ENCODE measurements at regions not wholly inside any gene's neighbourhood (a gene's known extent, or its start where the extent isn't known, plus 50 kb on each side); places are given as distances from the start of the nearest gene placed in this dataset.

DNA sequence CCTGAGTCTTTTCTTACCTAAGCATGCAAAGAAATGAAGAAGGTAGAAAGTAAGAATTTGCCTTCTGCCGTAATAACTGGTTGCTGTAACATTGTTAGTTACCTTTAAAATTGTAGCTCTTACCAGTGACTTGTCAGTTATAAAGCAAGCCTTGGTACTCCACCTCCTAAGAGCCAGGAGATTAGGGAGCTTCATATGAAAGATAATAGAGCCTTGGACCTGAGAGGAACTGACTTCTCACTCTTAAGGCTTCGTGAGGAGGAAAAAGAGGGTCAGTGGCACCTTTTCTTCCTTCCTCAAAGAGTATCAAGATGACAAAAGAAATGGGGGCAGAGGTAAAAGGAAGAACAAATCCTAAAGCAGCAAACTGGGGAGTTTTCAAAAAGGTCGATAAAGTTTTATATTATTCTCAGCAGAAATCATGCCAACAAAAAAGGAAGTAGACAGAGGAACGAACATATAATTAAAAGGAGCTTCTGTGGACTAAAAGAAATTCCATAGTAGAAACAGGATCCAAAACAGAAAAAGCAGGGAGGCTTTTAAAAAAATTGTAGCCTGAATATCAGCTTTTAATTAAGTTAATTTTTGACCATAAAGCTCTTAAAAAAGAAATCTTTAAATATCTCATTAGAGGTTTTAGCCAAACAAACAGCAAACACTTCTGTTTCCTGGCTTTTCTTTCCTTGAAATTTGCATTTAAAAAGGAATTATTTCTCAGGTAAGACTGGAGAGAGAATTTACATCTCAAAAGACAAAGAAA lies 847.1 kb upstream of the ALCAM start:
- no peaks in the 10 kb centered on the region for H3K9me3 ChIP-seq (ENCODE audit: control insufficient read depth in 2 of 2, low read length in 2 of 2)
- H3K9ac ChIP-seq (ENCODE audit: low read length in 2 of 2) = no peak overlapping the region
- no peak overlapping the region for H3K4me3 ChIP-seq (ENCODE audit: low read length in 2 of 2)
- H3K27ac ChIP-seq (ENCODE audit: low read length) = no peak overlapping the region
- H3K36me3 ChIP-seq (ENCODE audit: control insufficient read depth in 2 of 2, insufficient read depth in 2 of 2, low read length in 2 of 2) = no peaks in the 10 kb centered on the region
- no peaks in the 10 kb centered on the region for H3K27me3 ChIP-seq (ENCODE audit: control insufficient read depth in 1 of 2, insufficient read depth in 2 of 2, low read length in 2 of 2)
- no peaks in the 10 kb centered on the region for H3K4me1 ChIP-seq (ENCODE audit: control insufficient read depth, insufficient read depth, low read length)

DNA sequence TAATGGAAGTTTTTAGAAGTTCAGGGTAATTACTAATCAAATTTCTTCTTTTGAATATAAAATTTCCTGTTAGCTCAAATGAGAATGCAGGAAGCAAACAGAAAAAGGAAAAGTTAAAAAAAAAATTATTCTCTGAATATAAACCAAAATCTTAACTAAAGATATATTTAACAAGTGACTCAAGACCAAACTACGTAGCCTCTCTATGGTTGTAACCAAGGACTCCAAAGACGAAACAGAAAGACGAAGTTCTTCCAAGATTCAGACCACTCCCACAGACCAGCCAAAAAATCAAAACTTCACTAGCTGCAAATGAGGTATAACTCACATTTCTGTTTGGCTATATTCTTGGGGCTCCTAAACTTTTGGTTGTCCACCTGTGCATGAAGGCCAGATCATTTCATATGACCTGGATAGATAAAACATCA lies 846.5 kb upstream of the ALCAM start:
- H3K9ac ChIP-seq (ENCODE audit: low read length in 2 of 2) = no peak overlapping the region
- H3K4me3 ChIP-seq (ENCODE audit: low read length in 2 of 2) = no peak overlapping the region
- H3K9me3 ChIP-seq (ENCODE audit: control insufficient read depth in 2 of 2, low read length in 2 of 2) = no peaks in the 10 kb centered on the region
- no peaks in the 10 kb centered on the region for H3K36me3 ChIP-seq (ENCODE audit: control insufficient read depth in 2 of 2, insufficient read depth in 2 of 2, low read length in 2 of 2)
- H3K27ac ChIP-seq (ENCODE audit: low read length) = no peak overlapping the region
- H3K27me3 ChIP-seq (ENCODE audit: control insufficient read depth in 1 of 2, insufficient read depth in 2 of 2, low read length in 2 of 2) = no peaks in the 10 kb centered on the region
- H3K4me1 ChIP-seq (ENCODE audit: control insufficient read depth, insufficient read depth, low read length) = no peaks in the 10 kb centered on the region

DNA sequence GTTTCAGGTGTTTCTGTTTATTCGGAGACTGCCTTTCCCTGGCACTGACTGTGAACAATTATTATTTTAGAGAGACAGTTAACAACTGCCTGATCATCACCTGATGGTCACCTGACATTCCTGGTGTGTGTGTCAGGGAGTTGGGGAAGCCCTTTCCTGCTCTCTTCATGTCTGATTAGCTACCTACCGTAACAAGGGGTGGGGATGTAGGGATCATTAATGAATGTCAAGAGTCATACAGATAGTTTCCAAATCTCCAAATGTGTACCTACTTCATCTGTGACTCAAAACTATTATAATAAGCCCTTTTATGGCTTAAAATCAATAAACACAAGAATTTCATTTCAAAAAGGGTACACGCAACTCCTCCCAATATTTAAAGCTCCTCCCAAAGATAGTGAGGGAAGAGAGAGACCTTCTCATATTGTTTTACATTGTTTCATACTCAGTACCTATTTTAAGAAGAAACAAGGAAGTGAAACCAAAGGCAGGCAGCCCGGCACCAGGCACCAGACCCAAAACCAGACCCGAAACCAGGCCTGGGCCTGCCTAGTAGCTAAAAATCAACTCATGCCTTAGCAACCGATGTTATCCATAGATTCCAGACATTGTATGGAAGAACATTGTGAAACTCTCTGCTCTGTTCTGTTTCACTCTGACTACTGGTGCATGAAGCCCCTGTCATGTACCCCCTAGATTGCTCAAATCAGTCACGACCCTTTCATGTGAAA lies 844.9 kb upstream of the ALCAM start:
- Histone ChIP-seq H3K4me1 (ENCODE audit: control insufficient read depth, insufficient read depth, low read length) (no peaks in the 10 kb centered on the region), H3K27me3 (ENCODE audit: control insufficient read depth in 1 of 2, insufficient read depth in 2 of 2, low read length in 2 of 2) (no peaks in the 10 kb centered on the region), H3K9me3 (ENCODE audit: control insufficient read depth in 2 of 2, low read length in 2 of 2) (no peaks in the 10 kb centered on the region), H3K36me3 (ENCODE audit: control insufficient read depth in 2 of 2, insufficient read depth in 2 of 2, low read length in 2 of 2) (no peaks in the 10 kb centered on the region), H3K9ac (ENCODE audit: low read length in 2 of 2) (no peak overlapping the region), H3K27ac (ENCODE audit: low read length) (no peak overlapping the region), H3K4me3 (ENCODE audit: low read length in 2 of 2) (no peak overlapping the region)

DNA sequence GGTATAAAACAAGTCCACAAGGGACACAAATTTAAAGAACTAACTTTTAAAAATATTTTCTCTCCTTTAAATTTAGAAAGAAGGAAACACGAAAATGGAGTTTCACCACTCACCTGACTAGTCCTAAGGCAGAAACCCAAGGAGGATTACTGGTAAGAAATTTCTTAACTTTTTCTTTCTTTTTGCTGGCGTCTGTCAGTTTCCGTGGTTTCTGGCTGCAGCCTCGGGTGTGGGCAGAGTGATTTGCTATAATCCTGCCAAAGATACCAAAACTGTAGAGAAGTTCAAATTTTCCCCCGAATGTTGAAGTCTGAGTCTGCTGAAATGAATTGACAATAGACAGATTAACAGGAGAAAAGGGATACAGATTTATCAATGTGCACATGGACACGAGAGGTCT lies 843.6 kb upstream of the ALCAM start:
- Histone ChIP-seq H3K9me3 (ENCODE audit: control insufficient read depth in 2 of 2, low read length in 2 of 2) (no peaks in the 10 kb centered on the region), H3K27ac (ENCODE audit: low read length) (no peak overlapping the region)

GRCh38 chr3:104526901-104527401 lies 839.8 kb upstream of the ALCAM start:
- no peaks in the 10 kb centered on the region for H3K9me3 ChIP-seq (ENCODE audit: control insufficient read depth in 2 of 2, low read length in 2 of 2)
- no peaks in the 10 kb centered on the region for H3K27me3 ChIP-seq (ENCODE audit: control insufficient read depth in 1 of 2, insufficient read depth in 2 of 2, low read length in 2 of 2)
- H3K4me1 ChIP-seq (ENCODE audit: control insufficient read depth, insufficient read depth, low read length) = no peaks in the 10 kb centered on the region
- H3K36me3 ChIP-seq (ENCODE audit: control insufficient read depth in 2 of 2, insufficient read depth in 2 of 2, low read length in 2 of 2) = no peaks in the 10 kb centered on the region
- no peak overlapping the region for H3K4me3 ChIP-seq (ENCODE audit: low read length in 2 of 2)
- no peak overlapping the region for H3K27ac ChIP-seq (ENCODE audit: low read length)
- no peak overlapping the region for H3K9ac ChIP-seq (ENCODE audit: low read length in 2 of 2)

More for the DNA sequence above, 843.6 kb upstream of the ALCAM start:
- Histone ChIP-seq H3K4me1 (ENCODE audit: control insufficient read depth, insufficient read depth, low read length) (no peaks in the 10 kb centered on the region), H3K27me3 (ENCODE audit: control insufficient read depth in 1 of 2, insufficient read depth in 2 of 2, low read length in 2 of 2) (no peaks in the 10 kb centered on the region), H3K4me3 (ENCODE audit: low read length in 2 of 2) (no peak overlapping the region), H3K9ac (ENCODE audit: low read length in 2 of 2) (no peak overlapping the region), H3K36me3 (ENCODE audit: control insufficient read depth in 2 of 2, insufficient read depth in 2 of 2, low read length in 2 of 2) (no peaks in the 10 kb centered on the region)

GRCh38 chr3:104530934-104531333 lies 835.8 kb upstream of the ALCAM start:
- Histone ChIP-seq H3K36me3 (ENCODE audit: control insufficient read depth in 2 of 2, insufficient read depth in 2 of 2, low read length in 2 of 2) (no peaks in the 10 kb centered on the region), H3K9ac (ENCODE audit: low read length in 2 of 2) (no peak overlapping the region), H3K4me1 (ENCODE audit: control insufficient read depth, insufficient read depth, low read length) (no peaks in the 10 kb centered on the region), H3K27ac (ENCODE audit: low read length) (no peak overlapping the region), H3K4me3 (ENCODE audit: low read length in 2 of 2) (no peak overlapping the region), H3K9me3 (ENCODE audit: control insufficient read depth in 2 of 2, low read length in 2 of 2) (no peaks in the 10 kb centered on the region), H3K27me3 (ENCODE audit: control insufficient read depth in 1 of 2, insufficient read depth in 2 of 2, low read length in 2 of 2) (no peaks in the 10 kb centered on the region)

- no peaks in the 10 kb centered on the region for H3K27me3 ChIP-seq (ENCODE audit: control insufficient read depth in 1 of 2, insufficient read depth in 2 of 2, low read length in 2 of 2)
- no peaks in the 10 kb centered on the region for H3K36me3 ChIP-seq (ENCODE audit: control insufficient read depth in 2 of 2, insufficient read depth in 2 of 2, low read length in 2 of 2)
Observed at GRCh38 chr3:104536715-104537114, 830.0 kb upstream of the ALCAM start.

GRCh38 chr3:104537323-104537722 lies 829.4 kb upstream of the ALCAM start:
- H3K27ac ChIP-seq (ENCODE audit: low read length) = no peak overlapping the region
- H3K36me3 ChIP-seq (ENCODE audit: control insufficient read depth in 2 of 2, insufficient read depth in 2 of 2, low read length in 2 of 2) = no peaks in the 10 kb centered on the region
- no peaks in the 10 kb centered on the region for H3K27me3 ChIP-seq (ENCODE audit: control insufficient read depth in 1 of 2, insufficient read depth in 2 of 2, low read length in 2 of 2)
- no peaks in the 10 kb centered on the region for H3K4me1 ChIP-seq (ENCODE audit: control insufficient read depth, insufficient read depth, low read length)
- H3K9ac ChIP-seq (ENCODE audit: low read length in 2 of 2) = no peak overlapping the region
- no peak overlapping the region for H3K4me3 ChIP-seq (ENCODE audit: low read length in 2 of 2)
- H3K9me3 ChIP-seq (ENCODE audit: control insufficient read depth in 2 of 2, low read length in 2 of 2) = no peaks in the 10 kb centered on the region

More at GRCh38 chr3:104536715-104537114, 830.0 kb upstream of the ALCAM start:
- Histone ChIP-seq H3K9ac (ENCODE audit: low read length in 2 of 2) (no peak overlapping the region), H3K4me1 (ENCODE audit: control insufficient read depth, insufficient read depth, low read length) (no peaks in the 10 kb centered on the region), H3K9me3 (ENCODE audit: control insufficient read depth in 2 of 2, low read length in 2 of 2) (no peaks in the 10 kb centered on the region), H3K4me3 (ENCODE audit: low read length in 2 of 2) (no peak overlapping the region), H3K27ac (ENCODE audit: low read length) (no peak overlapping the region)

- H3K36me3 ChIP-seq (ENCODE audit: control insufficient read depth in 2 of 2, insufficient read depth in 2 of 2, low read length in 2 of 2) = no peaks in the 10 kb centered on the region
- no peak overlapping the region for H3K27ac ChIP-seq (ENCODE audit: low read length)
- no peaks in the 10 kb centered on the region for H3K27me3 ChIP-seq (ENCODE audit: control insufficient read depth in 1 of 2, insufficient read depth in 2 of 2, low read length in 2 of 2)
- H3K4me3 ChIP-seq (ENCODE audit: low read length in 2 of 2) = no peak overlapping the region
- H3K4me1 ChIP-seq (ENCODE audit: control insufficient read depth, insufficient read depth, low read length) = no peaks in the 10 kb centered on the region
- no peaks in the 10 kb centered on the region for H3K9me3 ChIP-seq (ENCODE audit: control insufficient read depth in 2 of 2, low read length in 2 of 2)
- no peak overlapping the region for H3K9ac ChIP-seq (ENCODE audit: low read length in 2 of 2)
Observed at GRCh38 chr3:104546301-104546700, 820.4 kb upstream of the ALCAM start.

GRCh38 chr3:104547031-104547430 lies 819.7 kb upstream of the ALCAM start:
- Histone ChIP-seq H3K4me1 (ENCODE audit: control insufficient read depth, insufficient read depth, low read length) (no peaks in the 10 kb centered on the region), H3K27me3 (ENCODE audit: control insufficient read depth in 1 of 2, insufficient read depth in 2 of 2, low read length in 2 of 2) (no peaks in the 10 kb centered on the region), H3K4me3 (ENCODE audit: low read length in 2 of 2) (no peak overlapping the region), H3K9me3 (ENCODE audit: control insufficient read depth in 2 of 2, low read length in 2 of 2) (no peaks in the 10 kb centered on the region), H3K27ac (ENCODE audit: low read length) (no peak overlapping the region), H3K9ac (ENCODE audit: low read length in 2 of 2) (no peak overlapping the region), H3K36me3 (ENCODE audit: control insufficient read depth in 2 of 2, insufficient read depth in 2 of 2, low read length in 2 of 2) (no peaks in the 10 kb centered on the region)

DNA sequence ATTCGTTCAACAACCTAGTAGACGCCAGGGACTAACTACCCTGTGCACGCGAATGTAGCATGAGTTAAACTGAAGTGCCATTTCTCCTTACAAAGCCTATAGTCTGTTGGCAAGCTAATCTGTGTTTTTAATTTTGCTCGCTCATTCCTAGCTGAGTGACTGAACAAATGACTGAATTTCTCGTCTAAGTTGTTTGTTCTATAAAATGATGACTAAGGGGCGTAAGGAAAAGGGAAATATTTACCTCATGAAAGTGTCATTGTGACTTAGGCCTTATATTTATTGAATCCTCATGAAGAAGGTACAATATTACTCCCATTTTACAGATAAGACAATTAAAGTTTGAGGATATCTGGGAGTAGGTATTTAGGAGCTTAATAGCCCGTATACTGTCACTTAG lies 818.3 kb upstream of the ALCAM start:
- Histone ChIP-seq H3K36me3 (ENCODE audit: control insufficient read depth in 2 of 2, insufficient read depth in 2 of 2, low read length in 2 of 2) (no peaks in the 10 kb centered on the region), H3K27ac (ENCODE audit: low read length) (no peak overlapping the region), H3K4me1 (ENCODE audit: control insufficient read depth, insufficient read depth, low read length) (no peaks in the 10 kb centered on the region), H3K9me3 (ENCODE audit: control insufficient read depth in 2 of 2, low read length in 2 of 2) (no peaks in the 10 kb centered on the region), H3K4me3 (ENCODE audit: low read length in 2 of 2) (no peak overlapping the region), H3K9ac (ENCODE audit: low read length in 2 of 2) (no peak overlapping the region), H3K27me3 (ENCODE audit: control insufficient read depth in 1 of 2, insufficient read depth in 2 of 2, low read length in 2 of 2) (no peaks in the 10 kb centered on the region)
